NCI-H226 (cell line): ENCODE measurements at regions not wholly inside any gene's neighbourhood (a gene's known extent, or its start where the extent isn't known, plus 50 kb on each side); places are given as distances from the start of the nearest gene placed in this dataset.
A peak's percentile ranks its signal among the peaks of the same experiment; 100 is the strongest.

ENCODE experiments used
- DNase-seq: peaks from one replicate; pipeline ENCODE4 v3.0.0-alpha.2; 2015

DNA sequence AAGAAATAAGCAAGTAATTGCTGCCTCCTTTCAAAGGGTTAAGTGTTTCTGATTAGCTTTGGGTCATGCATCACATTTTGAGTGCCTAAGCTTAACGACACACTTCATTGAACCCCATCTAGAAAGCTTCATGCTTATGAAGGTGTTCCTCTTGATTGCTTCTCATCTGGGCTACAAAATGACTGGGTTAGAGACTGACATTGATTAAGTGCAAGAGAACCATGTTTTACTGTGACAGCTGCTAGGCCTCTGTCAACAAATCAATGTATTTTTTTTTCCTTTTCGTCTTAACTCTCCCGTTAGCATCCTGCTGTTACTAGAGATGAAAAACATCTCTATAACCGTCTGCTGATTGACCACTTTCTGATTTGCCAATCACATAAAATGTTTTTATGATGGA, 725.0 kb downstream of the TLE1 start:
- DNase-seq, result no peak

- DNase-seq, result no peak
Measured at GRCh38 chr9:80957801-80958200, 731.5 kb downstream of the TLE1 start.

DNA sequence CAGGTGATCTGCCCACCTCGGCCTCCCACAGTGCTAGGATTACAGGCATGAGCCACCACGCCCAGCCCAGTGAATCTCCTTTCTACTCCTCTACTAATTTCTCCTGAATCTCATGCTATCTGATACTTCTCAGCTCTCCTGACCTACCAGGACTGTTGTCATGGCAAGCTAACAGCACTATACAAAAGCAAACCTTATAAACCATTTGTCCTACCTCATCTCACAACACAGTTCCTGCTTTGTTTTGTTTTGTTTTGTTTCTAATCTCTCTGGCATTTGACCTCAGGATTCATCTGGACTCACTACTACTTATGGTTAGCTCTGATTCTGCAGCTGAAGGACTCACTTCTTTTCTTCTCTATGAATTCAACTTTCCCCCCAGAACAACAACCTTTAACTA, 734.8 kb downstream of the TLE1 start:
- peak; percentile 28 for DNase-seq

- no peak for DNase-seq
Measured at GRCh38 chr9:80952363-80952922, 736.9 kb downstream of the TLE1 start.

DNA sequence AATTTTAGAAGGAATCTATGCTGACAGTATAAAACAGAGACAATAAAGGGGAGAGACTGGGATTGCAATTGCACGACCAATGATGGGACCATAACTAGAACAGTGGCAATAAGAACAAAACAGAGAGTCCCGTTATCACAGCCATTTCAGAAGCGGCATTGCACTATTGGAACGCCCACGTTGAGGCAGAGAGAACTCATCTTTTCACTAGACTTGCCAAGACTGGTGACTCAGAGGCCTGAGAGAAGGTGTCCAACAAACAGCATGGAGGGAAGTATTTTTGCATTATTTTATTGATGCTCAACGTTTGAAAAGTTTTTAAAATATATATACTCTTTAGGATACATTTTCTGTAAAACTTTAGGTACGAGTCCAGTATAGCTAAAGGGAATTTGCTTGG, 737.7 kb downstream of the TLE1 start:
- no peak for DNase-seq

- no peak for DNase-seq
Measured at GRCh38 chr9:80948876-80949275, 740.5 kb downstream of the TLE1 start.

- no peak for DNase-seq
Measured at GRCh38 chr9:80948066-80948465, 741.3 kb downstream of the TLE1 start.

DNA sequence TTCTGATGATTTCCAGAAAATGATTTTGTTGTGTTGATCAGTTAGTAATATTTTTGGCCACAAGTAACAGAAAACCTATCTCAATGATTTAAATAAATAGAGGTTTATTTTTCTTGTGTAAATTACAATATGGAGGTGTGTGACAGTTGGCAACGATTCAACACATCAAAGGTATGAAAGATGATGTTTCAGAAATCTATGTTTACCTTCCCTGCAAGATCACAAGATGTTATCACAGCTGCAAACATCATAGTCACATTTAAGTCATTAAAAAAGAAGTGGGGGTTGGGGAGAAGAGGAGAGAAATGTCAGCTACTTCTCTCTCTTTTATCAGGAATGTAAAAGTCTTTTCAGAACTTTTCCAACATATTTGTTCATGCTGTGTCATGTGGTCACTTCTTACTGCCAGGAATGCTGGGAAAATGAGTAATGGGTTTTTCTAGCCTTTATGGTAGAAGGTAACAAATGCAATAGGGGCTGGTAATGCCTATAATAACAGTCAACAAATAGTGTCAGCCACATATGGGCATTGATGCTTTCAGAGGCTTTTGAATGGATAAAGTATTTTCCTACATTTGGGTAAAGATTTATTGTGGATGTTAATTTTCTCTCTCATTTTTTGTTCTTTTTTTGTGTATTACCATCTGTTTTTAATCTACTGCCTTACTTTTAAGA, 742.7 kb downstream of the TLE1 start:
- DNase-seq, result no peak

DNA sequence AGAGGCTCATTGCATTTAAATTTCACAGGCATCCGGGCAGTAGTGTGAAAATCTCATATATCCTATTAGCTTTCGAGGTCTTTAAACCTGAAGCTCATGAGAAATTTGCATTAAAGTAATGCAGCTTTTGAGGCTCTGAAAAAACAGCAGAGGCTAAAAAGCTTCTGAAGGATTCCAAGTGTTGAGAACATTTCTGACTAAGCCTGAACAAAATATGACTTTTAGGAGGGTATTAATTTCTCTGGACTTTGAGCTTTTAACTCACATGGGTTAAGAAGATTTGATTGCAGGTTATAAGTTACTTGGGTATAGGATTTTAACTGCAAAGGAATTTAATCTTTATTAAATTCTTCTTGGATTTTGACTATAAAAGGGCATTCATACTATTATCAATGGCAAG, 743.9 kb downstream of the TLE1 start:
- DNase-seq, result no peak

DNA sequence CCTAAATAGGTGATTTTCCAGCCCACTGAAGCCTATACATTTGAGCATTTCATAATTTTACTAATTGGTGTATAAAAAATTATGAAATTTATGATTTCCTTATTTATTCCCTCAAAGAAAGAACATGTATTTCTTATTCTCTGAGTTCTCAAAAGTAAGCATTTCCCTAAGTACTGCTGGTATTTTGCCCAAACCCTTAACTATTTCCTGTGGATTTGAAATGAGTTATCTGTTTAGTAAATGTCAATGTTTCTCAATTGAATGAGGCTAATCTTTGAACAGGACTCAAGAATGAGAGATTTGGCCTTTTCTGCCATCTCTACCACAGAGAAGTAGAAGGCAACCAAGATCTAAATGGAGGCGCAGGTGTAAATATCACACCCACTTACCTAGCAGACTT, 751.7 kb downstream of the TLE1 start:
- DNase-seq, result no peak

DNA sequence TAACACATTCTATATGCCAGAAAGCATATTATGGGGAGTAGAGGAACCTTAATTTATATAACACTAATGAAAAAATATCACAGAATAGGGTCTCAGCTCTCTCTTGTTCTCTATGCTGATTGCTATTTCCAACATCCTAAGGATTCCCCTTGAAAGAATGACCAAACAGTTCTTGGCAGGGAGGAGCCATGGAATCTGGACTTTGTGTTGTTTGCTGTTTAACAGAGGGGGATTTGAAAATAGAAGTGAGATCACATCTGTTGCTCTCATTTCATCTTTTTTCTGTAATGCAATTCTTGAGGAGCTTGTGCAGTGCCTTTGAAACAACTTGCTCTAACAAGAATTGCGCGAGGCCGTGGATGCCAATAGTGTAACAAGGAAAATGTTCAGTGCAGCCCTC, 755.3 kb downstream of the TLE1 start:
- DNase-seq, result no peak

- no peak for DNase-seq
Measured at GRCh38 chr9:80932947-80933780, 756.2 kb downstream of the TLE1 start.

GRCh38 chr9:80932181-80932580, 757.2 kb downstream of the TLE1 start:
- DNase-seq, result no peak

DNA sequence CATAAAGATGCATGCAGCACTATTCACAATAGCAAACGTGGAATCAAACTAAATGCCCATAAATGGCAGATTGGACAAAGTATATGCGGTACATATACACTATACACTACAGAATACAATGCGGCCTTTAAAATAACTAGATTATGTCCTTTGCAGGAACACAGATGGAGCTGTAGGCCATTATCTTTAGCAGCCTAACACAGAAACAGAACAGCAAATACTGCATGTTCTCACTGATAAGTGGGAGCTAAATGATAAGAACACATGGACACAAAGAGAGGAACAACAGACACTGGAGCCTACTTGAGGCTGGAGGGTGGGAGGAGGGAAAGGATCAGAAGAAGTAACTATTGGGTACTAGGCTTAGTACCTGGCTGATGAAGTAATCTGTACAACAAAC, 758.2 kb downstream of the TLE1 start:
- no peak for DNase-seq

- DNase-seq, result no peak
Measured at GRCh38 chr9:80928697-80929096, 760.6 kb downstream of the TLE1 start.

DNA sequence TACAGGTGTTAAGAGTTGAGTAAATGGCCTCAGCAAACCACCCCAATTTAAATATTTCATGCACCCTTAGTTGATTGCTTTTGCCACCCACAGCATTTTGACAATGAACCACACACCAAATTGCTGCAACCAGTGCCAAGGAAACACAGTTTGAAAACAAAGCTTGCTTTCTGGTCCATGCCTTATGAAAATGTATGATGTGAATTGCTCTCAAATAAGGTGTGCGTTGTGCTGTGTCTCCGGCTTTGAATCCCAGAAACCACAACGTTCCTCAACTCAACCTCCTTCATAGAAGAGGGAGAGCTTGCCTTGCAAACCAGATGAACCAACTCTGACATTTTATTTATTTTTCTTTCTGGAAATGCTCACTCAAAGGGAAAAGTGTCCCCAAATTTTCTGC, 762.7 kb downstream of the TLE1 start:
- DNase-seq, result no peak

- DNase-seq, result no peak
Measured at GRCh38 chr9:80922544-80922943, 766.8 kb downstream of the TLE1 start.

GRCh38 chr9:80906728-80907127, 782.6 kb downstream of the TLE1 start:
- DNase-seq, result no peak

DNA sequence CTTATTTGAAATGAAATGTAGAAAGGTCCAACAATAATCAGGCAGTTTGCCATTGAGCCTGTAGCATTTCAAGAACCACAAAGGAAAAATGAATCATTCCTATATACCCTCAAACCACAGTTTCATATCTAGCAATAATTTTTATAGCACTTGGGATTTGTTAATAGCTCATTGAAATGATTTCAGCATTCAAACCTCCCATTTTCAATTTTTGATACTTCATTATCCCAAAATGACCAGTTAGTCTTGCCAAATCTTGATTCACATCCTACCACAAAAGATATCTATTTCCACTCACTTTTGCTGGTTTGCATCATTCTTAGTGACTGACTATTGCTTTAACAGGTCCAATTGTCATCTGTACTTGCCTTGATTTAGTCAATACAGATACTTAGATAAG, 790.1 kb downstream of the TLE1 start:
- DNase-seq, result peak; percentile 31

GRCh38 chr9:80893190-80893589, 796.2 kb downstream of the TLE1 start:
- no peak for DNase-seq

DNA sequence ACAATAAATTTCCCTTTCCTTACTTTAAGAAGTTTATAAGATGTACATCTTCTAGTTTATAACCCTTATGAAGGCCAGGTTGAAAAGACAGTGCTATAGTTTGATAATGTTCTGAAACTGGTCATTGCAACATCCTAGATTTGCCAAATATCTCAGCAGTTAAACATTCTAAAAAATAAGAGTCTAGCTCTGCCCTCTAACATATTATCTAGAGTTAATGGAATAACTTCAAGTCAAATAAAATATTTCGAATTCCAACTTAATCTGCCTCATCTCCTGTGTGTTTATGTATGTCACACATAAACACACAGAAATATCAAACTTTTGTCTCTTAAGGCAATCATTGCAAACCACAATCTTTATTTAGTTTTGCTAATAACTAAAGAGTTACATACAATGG, 796.6 kb downstream of the TLE1 start:
- DNase-seq, result peak; percentile 19

DNA sequence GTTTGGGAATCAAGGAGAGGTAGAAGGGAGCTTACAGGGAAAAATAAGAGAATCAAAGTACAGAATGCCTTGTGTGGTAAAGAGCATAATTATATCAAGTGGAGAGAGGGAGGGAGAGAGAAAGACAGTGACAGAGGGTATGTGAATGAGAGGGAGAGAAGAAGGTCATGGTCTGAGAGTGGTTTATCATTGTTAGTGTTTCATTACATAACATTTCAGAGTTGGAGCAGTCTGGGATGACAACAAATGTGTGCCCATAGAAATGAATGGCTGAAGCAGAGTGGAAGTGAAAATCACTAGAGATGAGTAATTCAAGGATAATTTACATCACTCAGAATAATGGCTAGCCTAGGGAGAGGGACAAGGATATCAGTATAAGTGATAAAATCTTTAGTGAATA, 799.2 kb downstream of the TLE1 start:
- DNase-seq, result peak; percentile 21

GRCh38 chr9:80885894-80886293, 803.5 kb downstream of the TLE1 start:
- DNase-seq, result no peak

GRCh38 chr9:80883826-80884579, 805.3 kb downstream of the TLE1 start:
- DNase-seq, result no peak
